ENCODE measurements at regions not wholly inside any gene's neighbourhood (a gene's known extent, or its start where the extent isn't known, plus 50 kb on each side); places are given as distances from the start of the nearest gene placed in this dataset.
"Not testable (repeated sequence)": the region's sequence is repeated elsewhere in the genome, so short reads cannot be mapped to it uniquely, and the experiment has no call there.

DNA sequence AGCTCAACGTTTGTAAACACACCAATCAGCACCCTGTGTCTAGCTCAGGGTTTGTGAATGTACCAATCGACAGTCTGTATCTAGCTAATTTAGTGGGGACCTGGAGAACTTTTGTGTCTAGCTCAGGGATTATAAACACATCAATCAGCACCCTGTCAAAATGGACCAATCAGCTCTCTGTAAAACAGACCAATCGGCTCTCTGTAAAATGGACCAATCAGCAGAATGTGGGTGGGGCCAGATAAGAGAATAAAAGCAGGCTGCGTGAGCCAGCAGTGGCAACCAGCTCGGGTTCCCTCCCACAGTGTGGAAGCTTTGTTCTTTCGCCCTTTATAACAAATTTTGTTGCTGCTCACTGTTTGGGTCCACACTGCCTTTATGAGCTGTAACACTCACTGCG lies 136.3 kb upstream of the JADE1 start:
- TF ChIP-seq ATF1 (CRISPR knock-in tag; IDR thresholded peaks at IDR 0.05); KAT7 (CRISPR knock-in tag; IDR thresholded peaks at IDR 0.05; ENCODE audit: borderline replicate concordance); ESRRA (CRISPR knock-in tag; IDR thresholded peaks at IDR 0.05; ENCODE audit: borderline replicate concordance); SMAD3 (CRISPR knock-in tag; IDR thresholded peaks at IDR 0.05; ENCODE audit: borderline replicate concordance): not testable (repeated sequence)
- TF ChIP-seq, protein P1, sequence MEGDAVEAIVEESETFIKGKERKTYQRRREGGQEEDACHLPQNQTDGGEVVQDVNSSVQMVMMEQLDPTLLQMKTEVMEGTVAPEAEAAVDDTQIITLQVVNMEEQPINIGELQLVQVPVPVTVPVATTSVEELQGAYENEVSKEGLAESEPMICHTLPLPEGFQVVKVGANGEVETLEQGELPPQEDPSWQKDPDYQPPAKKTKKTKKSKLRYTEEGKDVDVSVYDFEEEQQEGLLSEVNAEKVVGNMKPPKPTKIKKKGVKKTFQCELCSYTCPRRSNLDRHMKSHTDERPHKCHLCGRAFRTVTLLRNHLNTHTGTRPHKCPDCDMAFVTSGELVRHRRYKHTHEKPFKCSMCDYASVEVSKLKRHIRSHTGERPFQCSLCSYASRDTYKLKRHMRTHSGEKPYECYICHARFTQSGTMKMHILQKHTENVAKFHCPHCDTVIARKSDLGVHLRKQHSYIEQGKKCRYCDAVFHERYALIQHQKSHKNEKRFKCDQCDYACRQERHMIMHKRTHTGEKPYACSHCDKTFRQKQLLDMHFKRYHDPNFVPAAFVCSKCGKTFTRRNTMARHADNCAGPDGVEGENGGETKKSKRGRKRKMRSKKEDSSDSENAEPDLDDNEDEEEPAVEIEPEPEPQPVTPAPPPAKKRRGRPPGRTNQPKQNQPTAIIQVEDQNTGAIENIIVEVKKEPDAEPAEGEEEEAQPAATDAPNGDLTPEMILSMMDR (IDR thresholded peaks at IDR 0.05): not testable (repeated sequence)
- TF ChIP-seq, protein P2, sequence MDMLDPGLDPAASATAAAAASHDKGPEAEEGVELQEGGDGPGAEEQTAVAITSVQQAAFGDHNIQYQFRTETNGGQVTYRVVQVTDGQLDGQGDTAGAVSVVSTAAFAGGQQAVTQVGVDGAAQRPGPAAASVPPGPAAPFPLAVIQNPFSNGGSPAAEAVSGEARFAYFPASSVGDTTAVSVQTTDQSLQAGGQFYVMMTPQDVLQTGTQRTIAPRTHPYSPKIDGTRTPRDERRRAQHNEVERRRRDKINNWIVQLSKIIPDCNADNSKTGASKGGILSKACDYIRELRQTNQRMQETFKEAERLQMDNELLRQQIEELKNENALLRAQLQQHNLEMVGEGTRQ (CRISPR knock-in tag; IDR thresholded peaks at IDR 0.05): not testable (repeated sequence)
